Right lobe of liver (tissue), 6 donors: ENCODE measurements at regions not wholly inside any gene's neighbourhood (a gene's known extent, or its start where the extent isn't known, plus 50 kb on each side); places are given as distances from the start of the nearest gene placed in this dataset.

Experiments used
- ATAC-seq, 4 donors: fragments of 200-7000 bp; cut with Tn5 transposase; one replicate each; pipeline ENCODE4 v1.9.1; 2020; ENCODE audit warnings: mild to moderate bottlenecking in 4 of 4, moderate library complexity in 4 of 4
- DNase-seq, 3 donors: peaks; one replicate each; pipeline ENCODE4 v3.0.0-alpha.2; 2020
- H3K27ac ChIP-seq, 3 donors: fragments of 200-600 bp; one replicate each; pipeline ENCODE4 v1.8.0; 2022
- H3K27me3 ChIP-seq, 2 donors: fragments of 200-600 bp; one replicate each; pipeline ENCODE4 v1.8.0; 2022
- H3K36me3 ChIP-seq, 4 donors: fragments of 200-600 bp; sonication (generic) in 1 of 4; one replicate each; pipeline versions ENCODE4 v1.5.1 to v1.8.0; 2017 to 2022; ENCODE audit warnings: control low read depth in 1 of 4
- H3K4me1 ChIP-seq, 4 donors: fragments of 200-600 bp; sonication (generic) in 1 of 4; one replicate each; pipeline versions ENCODE4 v1.5.1 to v1.8.0; 2017 to 2022; ENCODE audit warnings: control low read depth in 1 of 4
- H3K4me3 ChIP-seq, 3 donors: fragments of 200-600 bp; one replicate each; pipeline ENCODE4 v1.8.0; 2022
- H3K9me3 ChIP-seq, 4 donors: fragments of 200-600 bp; sonication (generic) in 1 of 4; one replicate each; pipeline versions ENCODE4 v1.5.1 to v1.8.0; 2017 to 2022; ENCODE audit warnings: control low read depth in 1 of 4
- POLR2A ChIP-seq: fragments of 450-650 bp; IDR thresholded peaks from one replicate; pipeline ENCODE4 v1.6.1; 2017; ENCODE audit warnings: antibody characterized with exemption, mild to moderate bottlenecking
- WGBS: methylation state at CpG from one replicate; pipeline ENCODE4 v1.1.6; 2018; ENCODE audit warnings: low coverage, low lambda C conversion rate; ENCODE audit not compliant: insufficient coverage; ENCODE audit errors: missing lambda C conversion rate; 5-methylcytosine and 5-hydroxymethylcytosine counted together
- intact Hi-C, 2 donors: fragments of 100-400 bp; cut with DNase I; formaldehyde crosslinking; loops; one replicate each; pipeline versions ENCODE4 v1.11.2 to v1.14.1; 2022
- TF ChIP-seq, protein P1 (sequence below), 4 donors: fragments of 200-600 bp in 3 of 4; fragments of 450-650 bp in 1 of 4; IDR thresholded peaks; one replicate each; pipeline versions ENCODE4 v1.5.1 to v1.8.0; 2016 to 2022; ENCODE audit warnings: antibody characterized with exemption in 4 of 4, mild to moderate bottlenecking in 2 of 4
- donor health status: DM: no; HTN: yes; CAD: no.
- donor health status: DM: no; HTN: no; CAD: no.
- donor health status: DM: no; HTN: no; CAD: no.
- donor health status: DM: no; HTN: yes; CAD: no.
- donor health status: DM: no; HTN: yes; CAD: no.

DNA sequence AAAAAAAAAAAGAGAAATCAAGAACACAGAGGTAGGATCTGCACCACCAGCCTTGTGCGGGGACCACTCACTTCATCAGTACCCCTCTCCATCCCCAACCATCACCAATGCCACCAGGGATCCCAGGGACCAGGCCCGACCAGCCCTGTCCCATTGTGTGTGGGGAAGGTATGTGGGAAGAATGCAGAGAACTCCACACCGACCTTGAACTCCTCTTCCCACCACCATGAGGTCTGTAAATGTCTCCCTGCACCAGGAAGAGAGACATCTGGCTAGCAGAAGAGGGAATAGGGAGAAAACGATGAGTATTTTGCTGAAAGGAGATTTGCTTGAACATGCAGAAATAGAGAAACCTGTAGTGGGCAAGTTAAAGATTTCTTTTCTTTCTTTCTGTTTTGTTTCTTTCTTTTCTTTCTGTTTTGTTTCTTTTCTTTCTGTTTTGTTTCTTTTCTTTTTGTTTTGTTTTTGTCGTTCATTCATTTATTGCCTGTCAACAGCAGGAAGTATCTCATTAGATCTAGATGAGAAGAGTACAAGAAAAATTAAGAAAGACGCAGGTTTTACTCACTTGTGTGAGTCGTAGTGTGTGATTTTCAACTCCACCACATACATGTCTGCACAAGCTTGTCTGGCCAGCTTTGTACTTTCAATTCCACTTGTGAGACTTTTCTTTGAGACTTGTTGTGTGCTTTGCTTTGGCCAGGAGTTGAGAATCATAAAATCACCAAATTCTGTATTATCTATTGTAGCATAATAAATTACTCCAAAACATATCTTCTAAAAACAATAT, 179.8 kb upstream of the HAAO start:
- no peak overlapping the region for H3K27ac ChIP-seq
- no peaks in the 10 kb centered on the region for H3K9me3 ChIP-seq
- no peaks in the 10 kb centered on the region for H3K27me3 ChIP-seq
- intact Hi-C loops = loop anchor here (10.0 kb wide), 3 partner anchors 163 to 263 kb away; partner anchors contain the start of gene ZFP36L2 (in 1 of the 2)
- H3K36me3 ChIP-seq = no peaks in the 10 kb centered on the region
- no peak for ATAC-seq
- 48% methylated on average over 6 of the region's 7 CpGs for WGBS
- peaks cover 0 to 11% (median 0%) of the 10 kb centered on the region in 4 donors for H3K4me1 ChIP-seq
- no peak overlapping the region for H3K4me3 ChIP-seq
- TF ChIP-seq, protein P1, sequence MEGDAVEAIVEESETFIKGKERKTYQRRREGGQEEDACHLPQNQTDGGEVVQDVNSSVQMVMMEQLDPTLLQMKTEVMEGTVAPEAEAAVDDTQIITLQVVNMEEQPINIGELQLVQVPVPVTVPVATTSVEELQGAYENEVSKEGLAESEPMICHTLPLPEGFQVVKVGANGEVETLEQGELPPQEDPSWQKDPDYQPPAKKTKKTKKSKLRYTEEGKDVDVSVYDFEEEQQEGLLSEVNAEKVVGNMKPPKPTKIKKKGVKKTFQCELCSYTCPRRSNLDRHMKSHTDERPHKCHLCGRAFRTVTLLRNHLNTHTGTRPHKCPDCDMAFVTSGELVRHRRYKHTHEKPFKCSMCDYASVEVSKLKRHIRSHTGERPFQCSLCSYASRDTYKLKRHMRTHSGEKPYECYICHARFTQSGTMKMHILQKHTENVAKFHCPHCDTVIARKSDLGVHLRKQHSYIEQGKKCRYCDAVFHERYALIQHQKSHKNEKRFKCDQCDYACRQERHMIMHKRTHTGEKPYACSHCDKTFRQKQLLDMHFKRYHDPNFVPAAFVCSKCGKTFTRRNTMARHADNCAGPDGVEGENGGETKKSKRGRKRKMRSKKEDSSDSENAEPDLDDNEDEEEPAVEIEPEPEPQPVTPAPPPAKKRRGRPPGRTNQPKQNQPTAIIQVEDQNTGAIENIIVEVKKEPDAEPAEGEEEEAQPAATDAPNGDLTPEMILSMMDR (IDR thresholded peaks at IDR 0.05) = no peak
- no peak for TF ChIP-seq POLR2A
- DNase-seq = peak in 2 of 3 donors; percentile 3 to 20

DNA sequence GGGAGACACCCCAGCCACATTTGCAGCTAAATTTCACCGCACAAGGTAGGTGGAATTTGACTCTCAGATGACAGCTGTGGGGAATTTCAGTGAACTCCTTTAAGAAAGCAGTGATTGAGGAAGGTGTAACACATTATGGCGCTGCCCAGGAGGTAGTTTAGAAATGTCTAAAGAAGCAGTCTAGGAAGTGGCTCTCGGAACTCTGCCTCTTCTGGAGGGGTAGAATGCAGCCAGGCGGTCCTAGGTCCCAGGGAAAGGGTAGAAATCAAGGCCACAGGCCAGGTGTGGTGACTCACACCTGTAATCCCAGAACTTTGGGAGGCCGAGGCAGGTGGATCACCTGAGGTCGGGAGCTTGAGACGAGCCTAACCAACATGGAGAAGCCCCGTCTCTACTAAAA, 179.0 kb upstream of the HAAO start:
- H3K4me3 ChIP-seq = no peak overlapping the region
- H3K27ac ChIP-seq = no peak overlapping the region
- DNase-seq = peak in 2 of 3 donors; percentile 5 to 16
- 89% methylated on average over 3 of the region's 8 CpGs for WGBS
- no peaks in the 10 kb centered on the region for H3K36me3 ChIP-seq
- ATAC-seq = no peak
- intact Hi-C loops = loop anchor here (10.0 kb wide), 3 partner anchors 163 to 263 kb away; partner anchors contain the start of gene ZFP36L2 (in 1 of the 2)
- no peaks in the 10 kb centered on the region for H3K9me3 ChIP-seq
- TF ChIP-seq, protein P1 (IDR thresholded peaks at IDR 0.05) = no peak
- no peak for TF ChIP-seq POLR2A
- no peaks in the 10 kb centered on the region for H3K27me3 ChIP-seq
- peaks cover 0 to 11% (median 0%) of the 10 kb centered on the region in 4 donors for H3K4me1 ChIP-seq

DNA sequence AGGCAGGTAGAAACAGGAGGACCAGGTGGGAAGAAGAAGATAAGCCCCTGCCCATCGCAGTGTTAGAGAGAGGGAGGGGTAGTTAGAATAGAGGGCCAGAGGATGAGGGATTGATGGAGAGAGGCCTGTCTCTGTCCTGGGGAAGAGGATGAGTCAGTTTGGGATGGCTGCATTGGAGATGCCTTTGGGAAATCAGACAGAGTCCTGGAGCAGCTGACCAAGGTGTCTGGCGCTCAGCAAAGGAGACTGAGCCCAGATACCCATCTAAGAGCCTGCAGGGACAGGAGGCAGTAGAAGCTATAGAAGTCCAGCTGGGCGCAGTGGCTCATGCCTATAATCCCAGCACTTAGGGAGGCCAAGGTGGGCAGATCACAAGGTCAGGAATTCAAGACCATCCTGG, 177.8 kb upstream of the HAAO start:
- no peak for DNase-seq
- TF ChIP-seq, protein P1 (IDR thresholded peaks at IDR 0.05) = no peak
- TF ChIP-seq POLR2A = no peak

DNA sequence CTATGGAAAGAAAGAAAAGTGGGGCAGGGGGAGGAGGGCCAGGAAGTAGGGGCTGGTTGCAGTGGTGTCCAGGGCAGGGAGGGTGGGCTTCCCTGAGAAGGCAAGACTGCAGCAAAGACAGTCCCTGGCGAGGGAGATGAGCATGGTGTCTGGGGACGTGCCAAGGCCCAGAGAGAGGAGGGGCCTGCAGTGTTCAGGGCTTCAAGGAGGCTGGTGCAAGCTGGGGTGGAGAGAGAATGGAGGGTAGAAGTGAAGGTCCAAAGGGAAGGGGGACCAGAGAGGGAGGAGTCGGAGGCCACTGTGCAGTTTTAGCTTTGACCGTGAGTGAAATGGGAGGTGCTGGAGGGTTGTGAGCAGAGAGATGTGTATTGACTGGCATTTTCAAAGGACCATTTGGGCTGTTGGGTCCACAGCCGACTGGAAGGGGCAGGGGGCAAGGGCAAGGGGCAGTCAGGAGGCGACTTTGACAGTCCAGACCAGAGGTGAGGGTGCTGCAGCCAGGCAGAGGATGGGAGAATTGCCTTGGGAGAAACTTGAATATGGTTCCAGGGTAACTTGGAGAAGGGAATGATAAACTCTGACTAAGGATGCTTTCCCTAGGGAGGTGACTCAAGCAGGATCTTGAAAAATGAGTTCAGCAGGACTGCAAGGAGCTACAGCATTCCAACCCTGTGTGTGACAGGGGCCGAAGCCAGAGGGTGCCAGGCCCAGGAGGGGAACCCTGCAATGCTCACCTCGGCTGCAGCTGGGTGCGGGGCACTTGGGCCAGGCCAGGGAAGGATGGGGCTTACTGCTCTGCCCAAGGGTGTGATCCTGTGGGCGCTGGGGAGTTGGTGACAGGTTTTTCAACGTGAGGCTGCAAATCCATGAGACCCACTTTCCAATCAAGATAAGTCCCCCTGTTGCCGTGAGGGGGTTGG, 177.1 kb upstream of the HAAO start:
- H3K4me1 ChIP-seq = peaks cover 0 to under 1% (median 0%) of the 10 kb centered on the region in 4 donors
- WGBS = 71% methylated on average over 8 of the region's 12 CpGs
- TF ChIP-seq POLR2A = no peak
- TF ChIP-seq, protein P1 (IDR thresholded peaks at IDR 0.05) = no peak
- no peaks in the 10 kb centered on the region for H3K27me3 ChIP-seq
- ATAC-seq (no peak), DNase-seq (peak in 1 of 3 donors; percentile 22)
- no peaks in the 10 kb centered on the region for H3K36me3 ChIP-seq
- no peaks in the 10 kb centered on the region for H3K9me3 ChIP-seq
- intact Hi-C loops = loop anchor here (10.0 kb wide), 5 partner anchors 155 to 265 kb away; partner anchors contain the start of gene ZFP36L2 (in 1 of the 2)
- no peak overlapping the region for H3K27ac ChIP-seq
- H3K4me3 ChIP-seq = no peak overlapping the region

More for the DNA sequence above, 177.8 kb upstream of the HAAO start:
- no peaks in the 10 kb centered on the region for H3K9me3 ChIP-seq
- H3K27ac ChIP-seq = no peak overlapping the region
- ATAC-seq = no peak
- peaks cover 0 to 6% (median 0%) of the 10 kb centered on the region in 4 donors for H3K4me1 ChIP-seq
- H3K4me3 ChIP-seq = no peak overlapping the region
- intact Hi-C loops = loop anchor here (10.0 kb wide), 3 partner anchors 165 to 265 kb away; partner anchors contain the start of gene ZFP36L2 (in 1 of the 2)
- 91% methylated on average over 2 of the region's 3 CpGs for WGBS
- H3K27me3 ChIP-seq = no peaks in the 10 kb centered on the region
- H3K36me3 ChIP-seq = no peaks in the 10 kb centered on the region
